Suprapubic skin (tissue), 3 donors: ENCODE measurements at regions not wholly inside any gene's neighbourhood (a gene's known extent, or its start where the extent isn't known, plus 50 kb on each side); places are given as distances from the start of the nearest gene placed in this dataset.

Experiments used
- CTCF ChIP-seq, 2 donors: fragments of 200-600 bp in 1 of 2; fragments of 450-650 bp in 1 of 2; sonication (generic) in 1 of 2; IDR thresholded peaks; one replicate each; pipeline ENCODE4 v1.5.1; 2016 to 2019; ENCODE audit warnings: antibody characterized with exemption in 2 of 2, mild to moderate bottlenecking in 1 of 2, moderate library complexity in 1 of 2
- POLR2AphosphoS5 ChIP-seq, 3 donors: sonication (generic); formaldehyde crosslinking; IDR thresholded peaks; one replicate each; pipeline ENCODE4 v1.6.1; 2017; ENCODE audit warnings: antibody characterized with exemption in 3 of 3

GRCh38 chr2:203809084-203809521 lies 58.5 kb upstream of the CTLA4 start:
- TF ChIP-seq CTCF (IDR thresholded peaks at IDR 0.05) (no peak), POLR2AphosphoS5 (IDR thresholded peaks at IDR 0.05) (no peak)
